ENCODE measurements at regions not wholly inside any gene's neighbourhood (a gene's known extent, or its start where the extent isn't known, plus 50 kb on each side); places are given as distances from the start of the nearest gene placed in this dataset.

DNA sequence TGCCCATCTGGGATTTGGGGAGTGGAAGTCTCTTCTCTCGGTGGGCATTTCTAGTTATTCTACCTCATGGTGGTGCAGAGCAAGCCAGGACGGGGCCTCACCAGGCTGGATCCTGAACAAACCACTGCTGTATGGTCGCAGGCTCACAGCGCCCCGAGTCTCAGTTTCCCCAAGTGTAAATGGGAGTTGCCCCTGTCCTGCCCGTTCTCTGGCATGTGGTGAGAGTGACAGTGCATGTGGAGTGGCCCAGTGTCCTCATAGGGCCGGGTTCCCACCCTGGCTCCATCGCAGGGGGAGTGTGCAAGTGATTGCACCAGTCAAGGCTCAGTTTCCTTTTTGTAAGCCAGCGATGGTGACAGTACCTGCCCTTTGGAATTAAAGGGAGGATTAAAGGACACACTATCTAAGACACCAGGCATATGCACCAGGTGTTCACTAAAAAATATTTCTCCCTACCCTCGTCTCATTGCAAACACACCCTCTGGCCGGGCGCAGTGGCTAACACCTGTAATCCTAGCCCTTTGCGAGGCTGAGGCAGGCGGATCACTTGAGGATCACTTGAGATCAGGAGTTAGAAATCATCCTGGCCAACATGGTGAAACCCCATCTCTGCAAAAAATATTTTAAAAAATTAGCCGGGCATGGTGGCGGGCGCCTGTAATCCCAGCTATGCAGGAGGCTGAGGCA is 173.3 kb upstream of the MYCN start:
- H3K4me3 ChIP-seq (ENCODE audit: low read depth, low read length), result no peak overlapping the region
- TF ChIP-seq, protein P1, sequence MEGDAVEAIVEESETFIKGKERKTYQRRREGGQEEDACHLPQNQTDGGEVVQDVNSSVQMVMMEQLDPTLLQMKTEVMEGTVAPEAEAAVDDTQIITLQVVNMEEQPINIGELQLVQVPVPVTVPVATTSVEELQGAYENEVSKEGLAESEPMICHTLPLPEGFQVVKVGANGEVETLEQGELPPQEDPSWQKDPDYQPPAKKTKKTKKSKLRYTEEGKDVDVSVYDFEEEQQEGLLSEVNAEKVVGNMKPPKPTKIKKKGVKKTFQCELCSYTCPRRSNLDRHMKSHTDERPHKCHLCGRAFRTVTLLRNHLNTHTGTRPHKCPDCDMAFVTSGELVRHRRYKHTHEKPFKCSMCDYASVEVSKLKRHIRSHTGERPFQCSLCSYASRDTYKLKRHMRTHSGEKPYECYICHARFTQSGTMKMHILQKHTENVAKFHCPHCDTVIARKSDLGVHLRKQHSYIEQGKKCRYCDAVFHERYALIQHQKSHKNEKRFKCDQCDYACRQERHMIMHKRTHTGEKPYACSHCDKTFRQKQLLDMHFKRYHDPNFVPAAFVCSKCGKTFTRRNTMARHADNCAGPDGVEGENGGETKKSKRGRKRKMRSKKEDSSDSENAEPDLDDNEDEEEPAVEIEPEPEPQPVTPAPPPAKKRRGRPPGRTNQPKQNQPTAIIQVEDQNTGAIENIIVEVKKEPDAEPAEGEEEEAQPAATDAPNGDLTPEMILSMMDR (IDR thresholded peaks at IDR 0.05; ENCODE audit: control insufficient read depth, extremely low read depth, insufficient read depth), result no peak
- DNase-seq (ENCODE audit: low read depth), result no peak

DNA sequence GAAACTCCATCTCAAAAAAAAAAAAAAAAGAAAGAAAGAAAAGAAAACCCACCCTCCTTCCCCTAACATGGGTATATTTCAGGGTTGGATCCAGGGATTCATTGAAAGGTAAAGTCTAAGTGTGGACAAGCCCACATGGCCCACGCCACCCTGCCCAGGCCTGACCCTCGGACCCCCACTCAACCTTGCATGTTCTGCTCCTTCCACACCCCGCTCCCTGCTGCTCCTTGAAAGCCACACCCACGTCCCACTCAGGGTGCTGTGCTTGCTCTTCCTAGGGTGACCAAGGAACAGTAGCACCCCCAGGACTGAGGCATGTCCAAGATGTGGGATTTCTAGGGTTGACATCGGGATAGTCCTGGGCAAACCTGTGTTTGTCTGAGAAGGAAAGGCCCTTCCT is 172.7 kb upstream of the MYCN start:
- H3K4me3 ChIP-seq (ENCODE audit: low read depth, low read length), result no peak overlapping the region
- DNase-seq (ENCODE audit: low read depth), result no peak
- TF ChIP-seq, protein P1 (IDR thresholded peaks at IDR 0.05; ENCODE audit: control insufficient read depth, extremely low read depth, insufficient read depth), result no peak

DNA sequence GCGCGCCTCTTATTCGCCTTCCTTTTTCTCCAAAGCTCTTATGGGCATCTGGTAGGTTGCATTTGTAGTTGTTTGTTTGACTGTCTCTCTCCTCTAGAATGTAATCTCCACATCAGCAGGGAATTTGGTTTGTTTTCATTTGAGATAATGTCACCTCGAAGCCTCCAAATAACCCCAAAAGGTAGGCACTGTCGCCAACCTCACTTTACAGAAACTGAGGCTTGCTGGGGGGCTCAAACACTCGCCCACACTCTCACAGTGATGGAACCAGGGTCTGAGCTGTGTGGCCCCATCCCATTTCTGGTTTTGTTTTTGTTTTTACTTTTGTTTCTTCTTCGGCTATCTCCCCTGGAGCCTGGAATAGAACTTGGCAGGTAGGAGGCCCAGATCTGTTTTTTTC is 172.2 kb upstream of the MYCN start:
- TF ChIP-seq, protein P1 (IDR thresholded peaks at IDR 0.05; ENCODE audit: control insufficient read depth, extremely low read depth, insufficient read depth), result no peak
- no peak for DNase-seq (ENCODE audit: low read depth)
- no peak overlapping the region for H3K4me3 ChIP-seq (ENCODE audit: low read depth, low read length)

DNA sequence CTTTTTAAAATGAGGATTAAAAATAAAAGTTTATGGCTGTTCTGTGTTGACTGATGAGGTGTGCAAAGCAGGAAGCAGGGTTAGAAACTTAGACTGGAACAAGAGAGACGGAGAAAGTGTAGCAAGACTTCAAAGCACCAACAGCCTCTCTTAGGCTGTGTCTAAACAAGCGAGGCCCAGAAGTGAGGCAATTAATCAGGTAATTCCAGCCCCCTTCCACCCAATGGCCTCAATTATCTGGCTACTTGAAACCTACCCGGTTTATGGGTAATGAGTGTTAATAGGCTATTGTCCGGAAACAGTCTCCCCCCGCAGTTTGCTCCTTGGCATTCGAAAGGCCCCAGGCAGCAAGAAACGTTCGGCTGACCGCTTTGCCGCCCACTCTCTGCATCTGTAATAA is 171.7 kb upstream of the MYCN start:
- TF ChIP-seq, protein P1 (IDR thresholded peaks at IDR 0.05; ENCODE audit: control insufficient read depth, extremely low read depth, insufficient read depth), result no peak

DNA sequence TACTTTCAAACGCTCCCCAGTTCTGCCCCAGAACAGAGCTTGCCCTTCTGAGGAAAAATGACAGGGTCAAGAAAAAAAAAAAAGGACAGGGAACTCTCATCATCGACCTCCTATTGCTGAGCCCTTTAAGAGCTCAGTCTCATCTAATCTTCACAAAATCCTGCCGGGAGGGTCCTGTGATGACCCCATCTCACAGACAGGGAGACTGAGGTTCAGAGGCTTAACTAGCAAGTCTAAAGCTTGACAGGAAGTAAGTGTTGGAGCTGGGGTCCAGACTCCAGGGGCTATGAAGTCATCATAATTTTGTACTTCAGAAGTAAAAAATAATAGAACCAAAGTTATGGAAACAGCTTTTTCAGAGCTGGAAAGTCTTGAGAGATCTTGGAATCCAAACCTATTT is 171.1 kb upstream of the MYCN start:
- TF ChIP-seq, protein P1 (IDR thresholded peaks at IDR 0.05; ENCODE audit: control insufficient read depth, extremely low read depth, insufficient read depth), result no peak
- no peak overlapping the region for H3K4me3 ChIP-seq (ENCODE audit: low read depth, low read length)
- DNase-seq (ENCODE audit: low read depth), result no peak

More for the DNA sequence above, 171.7 kb upstream of the MYCN start:
- H3K4me3 ChIP-seq (ENCODE audit: low read depth, low read length), result no peak overlapping the region
- no peak for DNase-seq (ENCODE audit: low read depth)

DNA sequence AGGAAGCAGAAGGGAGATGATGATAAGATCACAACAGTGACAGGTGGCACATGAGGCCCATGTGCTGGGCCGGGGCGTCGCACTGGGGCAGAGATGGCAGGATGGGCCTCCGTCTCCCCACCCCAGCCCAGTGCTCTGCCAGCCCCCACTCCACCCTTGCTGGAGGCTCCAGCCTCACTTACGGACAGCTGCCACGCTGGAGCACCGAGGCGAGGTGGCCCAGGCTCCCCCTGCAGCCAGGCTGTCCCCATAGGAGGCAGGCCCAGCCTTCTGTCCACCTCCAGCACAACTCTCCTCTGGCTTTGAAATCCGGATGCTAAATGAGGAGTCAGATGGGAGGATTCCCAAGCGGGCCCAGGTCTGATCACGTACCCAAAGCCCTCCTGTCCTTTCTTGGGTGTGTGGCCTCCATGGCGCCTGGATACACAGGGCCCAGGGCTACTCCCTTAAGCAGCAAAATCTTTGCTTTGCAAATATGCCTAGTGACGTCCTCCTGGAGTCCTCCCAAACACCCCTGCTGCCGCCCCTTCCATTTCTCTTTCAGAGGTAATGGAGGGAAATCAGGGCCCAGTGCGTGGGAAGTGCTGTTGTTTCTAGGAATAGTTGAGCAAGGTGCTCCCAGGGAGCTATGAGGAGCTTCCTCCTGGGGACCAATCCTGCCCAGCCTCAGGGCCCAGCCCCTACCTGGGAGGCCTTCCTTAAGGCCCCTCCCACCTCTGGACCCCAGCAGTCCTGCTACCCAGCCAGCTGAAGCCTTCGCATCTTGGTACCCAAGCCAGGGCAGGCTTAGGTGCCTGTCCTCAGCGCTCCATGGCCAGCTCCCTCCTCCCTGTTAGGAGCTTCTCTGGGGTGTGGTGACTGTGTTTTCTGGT is 170.4 kb upstream of the MYCN start:
- no peak overlapping the region for H3K4me3 ChIP-seq (ENCODE audit: low read depth, low read length)
- TF ChIP-seq, protein P1 (IDR thresholded peaks at IDR 0.05; ENCODE audit: control insufficient read depth, extremely low read depth, insufficient read depth), result no peak
- no peak for DNase-seq (ENCODE audit: low read depth)

Data from LNCaP clone FGC (cell line).